Erythroblast (primary cell): ENCODE measurements at regions not wholly inside any gene's neighbourhood (a gene's known extent, or its start where the extent isn't known, plus 50 kb on each side); places are given as distances from the start of the nearest gene placed in this dataset.

Source experiments
- GATA1 ChIP-seq: IDR thresholded peaks from 2 replicates; pipeline ENCODE4 v1.6.1; 2011; ENCODE audit warnings: low read depth, mild to moderate bottlenecking, control low read depth, low read length, moderate library complexity
- POLR2A ChIP-seq: IDR thresholded peaks from 2 replicates; pipeline ENCODE4 v1.6.1; 2011; ENCODE audit warnings: mild to moderate bottlenecking, low read length

- TF ChIP-seq POLR2A (no peak), GATA1 (no peak)
Measured at GRCh38 chr13:107006661-107007060, 438.7 kb upstream of the ARGLU1 start.
